H1 (cell line): ENCODE measurements at regions not wholly inside any gene's neighbourhood (a gene's known extent, or its start where the extent isn't known, plus 50 kb on each side); places are given as distances from the start of the nearest gene placed in this dataset.

Experiments
- CTCF ChIA-PET: fragments of 300-600 bp; sonication (Branson Sonifier 250); formaldehyde crosslinking; loops from one replicate; lab custom pipeline; 2021; ENCODE audit not compliant: partially characterized antibody; lab: Charles Lee
- POLR2A ChIA-PET: fragments of 300-600 bp; sonication (Branson Sonifier 250); formaldehyde crosslinking; loops from one replicate; lab custom pipeline; 2021; ENCODE audit warnings: inconsistent platforms; ENCODE audit not compliant: partially characterized antibody; lab: Charles Lee
- DNase-seq, 2 experiments: peaks; one replicate each; pipeline versions ENCODE4 v3.0.0 to v3.0.0-alpha.2; 2010 to 2022; ENCODE audit warnings: low spot score in 2 of 2, low read depth in 1 of 2, mixed read lengths in 1 of 2
- FAIRE-seq: peaks from 2 replicates; lab custom pipeline; 2011; peaks lifted over from hg19 to GRCh38; lab: Jason Lieb, UNC
- H2AFZ ChIP-seq: 2 replicates; pipeline ENCODE4 v1.8.1; 2012; ENCODE audit warnings: low read length, inconsistent platforms
- H2AK5ac ChIP-seq: 2 replicates; pipeline ENCODE4 v1.6.1; 2013; ENCODE audit warnings: low read depth, low read length
- H2BK120ac ChIP-seq: replicated peaks from 2 replicates; pipeline ENCODE3; 2013; ENCODE audit warnings: low read depth, low read length, inconsistent platforms
- H2BK12ac ChIP-seq: 2 replicates; pipeline ENCODE4 v1.6.1; 2013; ENCODE audit warnings: low read depth, low read length
- H2BK15ac ChIP-seq: 2 replicates; pipeline ENCODE4 v1.6.1; 2013; ENCODE audit warnings: low read length
- H2BK20ac ChIP-seq: 2 replicates; pipeline ENCODE4 v1.6.1; 2013; ENCODE audit warnings: low read length
- H2BK5ac ChIP-seq: 2 replicates; pipeline ENCODE4 v1.6.1; 2013; ENCODE audit warnings: low read depth, low read length
- H3K14ac ChIP-seq: 2 replicates; pipeline ENCODE4 v1.6.1; 2013; ENCODE audit warnings: inconsistent platforms; ENCODE audit not compliant: insufficient read length
- H3K18ac ChIP-seq: 2 replicates; pipeline ENCODE4 v1.6.1; 2013; ENCODE audit warnings: low read length; ENCODE audit errors: extremely low read depth
- H3K23ac ChIP-seq: 2 replicates; pipeline ENCODE4 v1.6.1; 2013; ENCODE audit warnings: inconsistent platforms; ENCODE audit not compliant: insufficient read length
- H3K23me2 ChIP-seq: 2 replicates; pipeline ENCODE4 v1.6.1; 2013; ENCODE audit warnings: low read depth, low read length
- H3K27ac ChIP-seq: 2 replicates; pipeline ENCODE4 v1.6.1; 2011; ENCODE audit warnings: low read depth, low read length, inconsistent platforms
- H3K27me3 ChIP-seq, 4 experiments: replicated peaks in 1 of 4; 1 replicate in 1 of 4; 2 replicates in 3 of 4; pipeline versions ENCODE4 v1.6.1 to v1.8.1; 2011 to 2013; ENCODE audit warnings: low read length in 3 of 4, mild to moderate bottlenecking in 3 of 4, inconsistent platforms in 2 of 4, mixed read lengths in 2 of 4, moderate library complexity in 1 of 4; ENCODE audit not compliant: control insufficient read depth in 3 of 4, insufficient read depth in 3 of 4; ENCODE audit errors: extremely low read depth in 1 of 4
- H3K36me3 ChIP-seq, 4 experiments: 2 replicates each; pipeline versions ENCODE4 v1.6.1 to v1.8.1; 2011 to 2013; ENCODE audit warnings: mild to moderate bottlenecking in 4 of 4, low read length in 3 of 4, moderate library complexity in 2 of 4, control low read depth in 1 of 4, inconsistent platforms in 1 of 4; ENCODE audit not compliant: insufficient read depth in 4 of 4, control insufficient read depth in 2 of 4
- H3K4ac ChIP-seq: replicated peaks from 2 replicates; pipeline ENCODE3; 2013; ENCODE audit warnings: low read length, low read depth, mixed read lengths, inconsistent platforms; ENCODE audit not compliant: insufficient read length
- H3K4me1 ChIP-seq, 4 experiments: replicated peaks in 1 of 4; 1 replicate in 1 of 4; 2 replicates in 3 of 4; pipeline versions ENCODE4 v1.6.1 to v1.8.1; 2011 to 2013; ENCODE audit warnings: low read length in 3 of 4, inconsistent platforms in 2 of 4, mixed read lengths in 1 of 4; ENCODE audit not compliant: insufficient read depth in 4 of 4, control insufficient read depth in 3 of 4
- H3K4me2 ChIP-seq, 2 experiments: 2 replicates each; pipeline versions ENCODE4 v1.6.1 to v1.8.1; 2011 to 2013; ENCODE audit warnings: low read depth in 2 of 2, low read length in 2 of 2, control low read depth in 1 of 2, inconsistent platforms in 1 of 2, mild to moderate bottlenecking in 1 of 2; ENCODE audit not compliant: insufficient read depth in 1 of 2
- H3K4me3 ChIP-seq, 4 experiments: fragments of 200-600, 300-600 bp in 1 of 4; sonication (generic), shearing (Covaris generic), sonication (Bioruptor Twin) in 1 of 4; 2 replicates each; pipeline versions ENCODE4 v1.5.1 to v1.8.1; 2011 to 2016; ENCODE audit warnings: low read length in 4 of 4, low read depth in 3 of 4, control low read depth in 2 of 4, inconsistent platforms in 2 of 4, mild to moderate bottlenecking in 2 of 4, mixed read lengths in 1 of 4, moderate library complexity in 1 of 4; ENCODE audit not compliant: insufficient read depth in 2 of 4; ENCODE audit errors: extremely low read depth in 1 of 4
- H3K56ac ChIP-seq: replicated peaks from 2 replicates; pipeline ENCODE3; 2013; ENCODE audit warnings: low read depth, mild to moderate bottlenecking, mixed read lengths, low read length, inconsistent platforms; ENCODE audit not compliant: insufficient read length
- H3K79me1 ChIP-seq: 2 replicates; pipeline ENCODE4 v1.6.1; 2013; ENCODE audit warnings: low read depth, low read length, control low read depth
- H3K79me2 ChIP-seq, 2 experiments: 2 replicates each; pipeline versions ENCODE4 v1.6.1 to v1.8.1; 2012 to 2013; ENCODE audit warnings: low read length in 2 of 2, mild to moderate bottlenecking in 2 of 2, inconsistent platforms in 1 of 2; ENCODE audit not compliant: insufficient read depth in 2 of 2, control insufficient read depth in 1 of 2
- H3K9ac ChIP-seq, 4 experiments: replicated peaks in 1 of 4; 1 replicate in 1 of 4; 2 replicates in 3 of 4; pipeline versions ENCODE4 v1.6.1 to v1.8.1; 2011 to 2013; ENCODE audit warnings: low read depth in 3 of 4, low read length in 3 of 4, control low read depth in 2 of 4, mild to moderate bottlenecking in 2 of 4, moderate library complexity in 2 of 4, inconsistent platforms in 1 of 4; ENCODE audit errors: extremely low read depth in 1 of 4
- H3K9me3 ChIP-seq, 2 experiments: 2 replicates each; pipeline versions ENCODE4 v1.6.1 to v1.8.1; 2012 to 2013; ENCODE audit warnings: mild to moderate bottlenecking in 2 of 2, moderate library complexity in 2 of 2, control low read depth in 1 of 2, inconsistent platforms in 1 of 2, low read depth in 1 of 2, low read length in 1 of 2, mixed read lengths in 1 of 2; ENCODE audit not compliant: insufficient read depth in 2 of 2
- H4K20me1 ChIP-seq, 2 experiments: replicated peaks in 1 of 2; 2 replicates each; pipeline versions ENCODE3 to v1.8.1; 2011 to 2013; ENCODE audit warnings: inconsistent platforms in 2 of 2, low read length in 2 of 2, mild to moderate bottlenecking in 1 of 2; ENCODE audit not compliant: insufficient read depth in 2 of 2, control insufficient read depth in 1 of 2
- H4K5ac ChIP-seq: 2 replicates; pipeline ENCODE4 v1.6.1; 2013; ENCODE audit warnings: low read length, low read depth, mixed read lengths, inconsistent platforms; ENCODE audit not compliant: insufficient read length
- H4K8ac ChIP-seq: 2 replicates; pipeline ENCODE4 v1.8.0; 2013; ENCODE audit warnings: mild to moderate bottlenecking, moderate library complexity, low read length, inconsistent platforms; ENCODE audit not compliant: insufficient read depth; ENCODE audit errors: extremely low read depth
- H4K91ac ChIP-seq: replicated peaks from 2 replicates; pipeline ENCODE3; 2013; ENCODE audit warnings: low read length, mixed read lengths, inconsistent platforms; ENCODE audit not compliant: insufficient read length
- CHD7 ChIP-seq: fragments of 300-600 bp; sonication (generic); IDR thresholded peaks from 2 replicates; pipeline ENCODE4 v1.7.1; 2012; ENCODE audit warnings: low read length, moderate library complexity, mild to moderate bottlenecking, inconsistent platforms; ENCODE audit not compliant: insufficient replicate concordance

GRCh38 chr4:28075401-28075956 is 1214.8 kb downstream of the STIM2 start:
- Histone ChIP-seq H3K27ac (no peak overlapping the region), H3K18ac (no peak overlapping the region), H3K9ac (no peak overlapping the region), H2BK12ac (no peak overlapping the region), H4K20me1 (no peaks in the 10 kb centered on the region), H2AK5ac (no peak overlapping the region), H2AFZ (no peak overlapping the region), H3K4ac (no peak overlapping the region), H3K79me2 (no peaks in the 10 kb centered on the region), H4K91ac (no peak overlapping the region), H3K4me3 (no peak overlapping the region), H3K14ac (no peak overlapping the region), H2BK20ac (no peak overlapping the region), H3K23me2 (no peaks in the 10 kb centered on the region), H3K27me3 (no peaks in the 10 kb centered on the region), H3K56ac (no peak overlapping the region), H4K5ac (no peak overlapping the region), H3K79me1 (no peaks in the 10 kb centered on the region), H2BK15ac (no peak overlapping the region), H3K36me3 (no peaks in the 10 kb centered on the region), H4K8ac (no peak overlapping the region), H3K23ac (no peak overlapping the region), H3K4me2 (no peak overlapping the region), H2BK5ac (no peak overlapping the region), H3K4me1 (no peaks in the 10 kb centered on the region), H2BK120ac (no peak overlapping the region), H3K9me3 (no peaks in the 10 kb centered on the region)
- FAIRE-seq (no peak), DNase-seq (no peak)
- ChIA-PET CTCF (interaction anchor here (1.8 kb wide), 1 partner anchor 123 kb away, joined by 4 read pairs; no protein-coding TSS in a partner anchor), POLR2A (no interaction called here)
- no peak for TF ChIP-seq CHD7
